H1 (cell line): ENCODE measurements at regions not wholly inside any gene's neighbourhood (a gene's known extent, or its start where the extent isn't known, plus 50 kb on each side); places are given as distances from the start of the nearest gene placed in this dataset.

Experiments
- CTCF ChIA-PET: fragments of 300-600 bp; sonication (Branson Sonifier 250); formaldehyde crosslinking; loops from one replicate; lab custom pipeline; 2021; ENCODE audit not compliant: partially characterized antibody; lab: Charles Lee
- POLR2A ChIA-PET: fragments of 300-600 bp; sonication (Branson Sonifier 250); formaldehyde crosslinking; loops from one replicate; lab custom pipeline; 2021; ENCODE audit warnings: inconsistent platforms; ENCODE audit not compliant: partially characterized antibody; lab: Charles Lee
- DNase-seq, 2 experiments: peaks; one replicate each; pipeline versions ENCODE4 v3.0.0 to v3.0.0-alpha.2; 2010 to 2022; ENCODE audit warnings: low spot score in 2 of 2, low read depth in 1 of 2, mixed read lengths in 1 of 2
- FAIRE-seq: peaks from 2 replicates; lab custom pipeline; 2011; peaks lifted over from hg19 to GRCh38; lab: Jason Lieb, UNC
- H2AFZ ChIP-seq: 2 replicates; pipeline ENCODE4 v1.8.1; 2012; ENCODE audit warnings: low read length, inconsistent platforms
- H2AK5ac ChIP-seq: 2 replicates; pipeline ENCODE4 v1.6.1; 2013; ENCODE audit warnings: low read depth, low read length
- H2BK120ac ChIP-seq: replicated peaks from 2 replicates; pipeline ENCODE3; 2013; ENCODE audit warnings: low read depth, low read length, inconsistent platforms
- H2BK12ac ChIP-seq: 2 replicates; pipeline ENCODE4 v1.6.1; 2013; ENCODE audit warnings: low read depth, low read length
- H2BK15ac ChIP-seq: 2 replicates; pipeline ENCODE4 v1.6.1; 2013; ENCODE audit warnings: low read length
- H2BK20ac ChIP-seq: 2 replicates; pipeline ENCODE4 v1.6.1; 2013; ENCODE audit warnings: low read length
- H2BK5ac ChIP-seq: 2 replicates; pipeline ENCODE4 v1.6.1; 2013; ENCODE audit warnings: low read depth, low read length
- H3K14ac ChIP-seq: 2 replicates; pipeline ENCODE4 v1.6.1; 2013; ENCODE audit warnings: inconsistent platforms; ENCODE audit not compliant: insufficient read length
- H3K18ac ChIP-seq: 2 replicates; pipeline ENCODE4 v1.6.1; 2013; ENCODE audit warnings: low read length; ENCODE audit errors: extremely low read depth
- H3K23ac ChIP-seq: 2 replicates; pipeline ENCODE4 v1.6.1; 2013; ENCODE audit warnings: inconsistent platforms; ENCODE audit not compliant: insufficient read length
- H3K23me2 ChIP-seq: 2 replicates; pipeline ENCODE4 v1.6.1; 2013; ENCODE audit warnings: low read depth, low read length
- H3K27ac ChIP-seq: 2 replicates; pipeline ENCODE4 v1.6.1; 2011; ENCODE audit warnings: low read depth, low read length, inconsistent platforms
- H3K27me3 ChIP-seq, 4 experiments: replicated peaks in 1 of 4; 1 replicate in 1 of 4; 2 replicates in 3 of 4; pipeline versions ENCODE4 v1.6.1 to v1.8.1; 2011 to 2013; ENCODE audit warnings: low read length in 3 of 4, mild to moderate bottlenecking in 3 of 4, inconsistent platforms in 2 of 4, mixed read lengths in 2 of 4, moderate library complexity in 1 of 4; ENCODE audit not compliant: control insufficient read depth in 3 of 4, insufficient read depth in 3 of 4; ENCODE audit errors: extremely low read depth in 1 of 4
- H3K36me3 ChIP-seq, 4 experiments: 2 replicates each; pipeline versions ENCODE4 v1.6.1 to v1.8.1; 2011 to 2013; ENCODE audit warnings: mild to moderate bottlenecking in 4 of 4, low read length in 3 of 4, moderate library complexity in 2 of 4, control low read depth in 1 of 4, inconsistent platforms in 1 of 4; ENCODE audit not compliant: insufficient read depth in 4 of 4, control insufficient read depth in 2 of 4
- H3K4ac ChIP-seq: replicated peaks from 2 replicates; pipeline ENCODE3; 2013; ENCODE audit warnings: low read length, low read depth, mixed read lengths, inconsistent platforms; ENCODE audit not compliant: insufficient read length
- H3K4me1 ChIP-seq, 4 experiments: replicated peaks in 1 of 4; 1 replicate in 1 of 4; 2 replicates in 3 of 4; pipeline versions ENCODE4 v1.6.1 to v1.8.1; 2011 to 2013; ENCODE audit warnings: low read length in 3 of 4, inconsistent platforms in 2 of 4, mixed read lengths in 1 of 4; ENCODE audit not compliant: insufficient read depth in 4 of 4, control insufficient read depth in 3 of 4
- H3K4me2 ChIP-seq, 2 experiments: 2 replicates each; pipeline versions ENCODE4 v1.6.1 to v1.8.1; 2011 to 2013; ENCODE audit warnings: low read depth in 2 of 2, low read length in 2 of 2, control low read depth in 1 of 2, inconsistent platforms in 1 of 2, mild to moderate bottlenecking in 1 of 2; ENCODE audit not compliant: insufficient read depth in 1 of 2
- H3K4me3 ChIP-seq, 4 experiments: fragments of 200-600, 300-600 bp in 1 of 4; sonication (generic), shearing (Covaris generic), sonication (Bioruptor Twin) in 1 of 4; 2 replicates each; pipeline versions ENCODE4 v1.5.1 to v1.8.1; 2011 to 2016; ENCODE audit warnings: low read length in 4 of 4, low read depth in 3 of 4, control low read depth in 2 of 4, inconsistent platforms in 2 of 4, mild to moderate bottlenecking in 2 of 4, mixed read lengths in 1 of 4, moderate library complexity in 1 of 4; ENCODE audit not compliant: insufficient read depth in 2 of 4; ENCODE audit errors: extremely low read depth in 1 of 4
- H3K56ac ChIP-seq: replicated peaks from 2 replicates; pipeline ENCODE3; 2013; ENCODE audit warnings: low read depth, mild to moderate bottlenecking, mixed read lengths, low read length, inconsistent platforms; ENCODE audit not compliant: insufficient read length
- H3K79me1 ChIP-seq: 2 replicates; pipeline ENCODE4 v1.6.1; 2013; ENCODE audit warnings: low read depth, low read length, control low read depth
- H3K79me2 ChIP-seq, 2 experiments: 2 replicates each; pipeline versions ENCODE4 v1.6.1 to v1.8.1; 2012 to 2013; ENCODE audit warnings: low read length in 2 of 2, mild to moderate bottlenecking in 2 of 2, inconsistent platforms in 1 of 2; ENCODE audit not compliant: insufficient read depth in 2 of 2, control insufficient read depth in 1 of 2
- H3K9ac ChIP-seq, 4 experiments: replicated peaks in 1 of 4; 1 replicate in 1 of 4; 2 replicates in 3 of 4; pipeline versions ENCODE4 v1.6.1 to v1.8.1; 2011 to 2013; ENCODE audit warnings: low read depth in 3 of 4, low read length in 3 of 4, control low read depth in 2 of 4, mild to moderate bottlenecking in 2 of 4, moderate library complexity in 2 of 4, inconsistent platforms in 1 of 4; ENCODE audit errors: extremely low read depth in 1 of 4
- H3K9me3 ChIP-seq, 2 experiments: 2 replicates each; pipeline versions ENCODE4 v1.6.1 to v1.8.1; 2012 to 2013; ENCODE audit warnings: mild to moderate bottlenecking in 2 of 2, moderate library complexity in 2 of 2, control low read depth in 1 of 2, inconsistent platforms in 1 of 2, low read depth in 1 of 2, low read length in 1 of 2, mixed read lengths in 1 of 2; ENCODE audit not compliant: insufficient read depth in 2 of 2
- H4K20me1 ChIP-seq, 2 experiments: replicated peaks in 1 of 2; 2 replicates each; pipeline versions ENCODE3 to v1.8.1; 2011 to 2013; ENCODE audit warnings: inconsistent platforms in 2 of 2, low read length in 2 of 2, mild to moderate bottlenecking in 1 of 2; ENCODE audit not compliant: insufficient read depth in 2 of 2, control insufficient read depth in 1 of 2
- H4K5ac ChIP-seq: 2 replicates; pipeline ENCODE4 v1.6.1; 2013; ENCODE audit warnings: low read length, low read depth, mixed read lengths, inconsistent platforms; ENCODE audit not compliant: insufficient read length
- H4K8ac ChIP-seq: 2 replicates; pipeline ENCODE4 v1.8.0; 2013; ENCODE audit warnings: mild to moderate bottlenecking, moderate library complexity, low read length, inconsistent platforms; ENCODE audit not compliant: insufficient read depth; ENCODE audit errors: extremely low read depth
- H4K91ac ChIP-seq: replicated peaks from 2 replicates; pipeline ENCODE3; 2013; ENCODE audit warnings: low read length, mixed read lengths, inconsistent platforms; ENCODE audit not compliant: insufficient read length
- EP300 ChIP-seq, 2 experiments: IDR thresholded peaks; 1 replicate in 1 of 2; 2 replicates in 1 of 2; pipeline ENCODE4 v1.6.1; 2011 to 2012; ENCODE audit warnings: low read depth in 2 of 2, low read length in 2 of 2, mild to moderate bottlenecking in 2 of 2, borderline replicate concordance in 1 of 2, inconsistent platforms in 1 of 2, moderate library complexity in 1 of 2
- EZH2 ChIP-seq: fragments of 200-600 bp; sonication (generic); IDR thresholded peaks from 2 replicates; pipeline ENCODE4 v1.7.1; 2012; ENCODE audit warnings: low read depth, mild to moderate bottlenecking, moderate library complexity, low read length, inconsistent platforms; ENCODE audit not compliant: severe bottlenecking
- HDAC2 ChIP-seq, 2 experiments: fragments of 300-600 bp in 1 of 2; sonication (generic) in 1 of 2; IDR thresholded peaks; 2 replicates each; pipeline ENCODE4 v1.6.1; 2011 to 2012; ENCODE audit warnings: low read depth in 2 of 2, low read length in 2 of 2, mild to moderate bottlenecking in 2 of 2, moderate library complexity in 2 of 2, borderline replicate concordance in 1 of 2, inconsistent platforms in 1 of 2
- KDM4A ChIP-seq: IDR thresholded peaks from one replicate; pipeline ENCODE4 v1.7.1; 2012; ENCODE audit warnings: low read depth, mild to moderate bottlenecking, moderate library complexity, low read length, inconsistent platforms; ENCODE audit not compliant: severe bottlenecking
- RAD21 ChIP-seq, 2 experiments: IDR thresholded peaks in 1 of 2; conservative IDR thresholded peaks in 1 of 2; 2 replicates each; pipeline ENCODE4 v1.6.1; 2011; ENCODE audit warnings: low read depth in 2 of 2, low read length in 2 of 2, improper control_type of control experiment in 1 of 2, inconsistent platforms in 1 of 2, mild to moderate bottlenecking in 1 of 2, moderate library complexity in 1 of 2
- SP1 ChIP-seq: IDR thresholded peaks from 2 replicates; pipeline ENCODE4 v1.6.1; 2011; ENCODE audit warnings: low read depth, low read length
- WGBS, 2 experiments: shearing (Covaris generic) in 1 of 2; methylation state at CpG; one replicate each; pipeline versions ENCODE4 v1.1.6 to v1.1.7; 2013 to 2015; ENCODE audit warnings: low lambda C conversion rate in 2 of 2, mixed read lengths in 2 of 2, inconsistent platforms in 1 of 2, low coverage in 1 of 2, missing lambda C conversion rate in 1 of 2; ENCODE audit not compliant: insufficient replicate concordance in 2 of 2, insufficient coverage in 1 of 2, insufficient read length in 1 of 2; ENCODE audit errors: extremely low coverage in 1 of 2, missing lambda C conversion rate in 1 of 2; 5-methylcytosine and 5-hydroxymethylcytosine counted together

GRCh38 chr12:11461433-11461832, 66.1 kb upstream of the PRB2 start:
- ChIA-PET CTCF (interaction anchor here (1.2 to 2.5 kb wide), 2 partner anchors 24 to 233 kb away, joined by 3 to 8 read pairs; no protein-coding TSS in a partner anchor), POLR2A (interaction anchor here (0.6 to 1.5 kb wide), 2 partner anchors 8 to 290 kb away, joined by 3 read pairs; no protein-coding TSS in a partner anchor)
- Histone ChIP-seq H2AK5ac (peak overlapping the region; percentile 98; the same call in 1 of the 2 replicates), H2AFZ (no peak overlapping the region), H2BK12ac (peak overlapping the region; percentile 69; the same call in 1 of the 2 replicates), H3K14ac (no peak overlapping the region), H3K23me2 (no peaks in the 10 kb centered on the region), H4K5ac (no peak overlapping the region), H4K20me1 (no peaks in the 10 kb centered on the region), H3K4me2 (no peak overlapping the region), H3K4me3 (no peak overlapping the region), H2BK20ac (peak overlapping the region; percentile 100; the same call in 1 of the 2 replicates), H3K27ac (no peak overlapping the region), H3K18ac (peak overlapping the region; percentile 99), H3K79me2 (no peaks in the 10 kb centered on the region), H3K9me3 (no peaks in the 10 kb centered on the region), H3K23ac (no peak overlapping the region), H3K36me3 (no peaks in the 10 kb centered on the region), H3K9ac (no peak overlapping the region), H3K27me3 (no peaks in the 10 kb centered on the region), H2BK15ac (no peak overlapping the region), H3K4ac (peak overlapping the region; percentile 98), H2BK120ac (peak overlapping the region; percentile 89), H3K4me1 (peaks cover 0 to 7% (median 0%) of the 10 kb centered on the region in 4 experiments; a peak in 2 of 7 replicates), H3K79me1 (no peaks in the 10 kb centered on the region), H2BK5ac (peak overlapping the region; percentile 99), H4K8ac (no peak overlapping the region), H4K91ac (peak overlapping the region; percentile 99), H3K56ac (no peak overlapping the region)
- FAIRE-seq, result no peak
- WGBS, 2 experiments, result 65% methylated on average over 4 of the region's 4 CpGs; no CpG with 5 or more reads in 1 of the 2 experiments
- no peak for DNase-seq
- TF ChIP-seq SP1 (no peak), RAD21 (IDR thresholded peaks at IDR 0.05 in 1 of 2, conservative IDR thresholded peaks at IDR 0.05 in 1 of 2; ENCODE audit: low read depth in 2 of 2, low read length in 2 of 2) (no peak), EP300 (IDR thresholded peaks at IDR 0.05; ENCODE audit: borderline replicate concordance in 1 of 2, low read depth in 2 of 2, low read length in 2 of 2) (no peak), HDAC2 (IDR thresholded peaks at IDR 0.05; ENCODE audit: borderline replicate concordance in 1 of 2, low read depth in 2 of 2, low read length in 2 of 2) (no peak), KDM4A (no peak), EZH2 (no peak)
